ENCODE measurements at regions not wholly inside any gene's neighbourhood (a gene's known extent, or its start where the extent isn't known, plus 50 kb on each side); places are given as distances from the start of the nearest gene placed in this dataset.

- H3K27ac ChIP-seq = no peak overlapping the region
- TF ChIP-seq CTCF (IDR thresholded peaks at IDR 0.05) = no peak
- ATAC-seq (no peak), DNase-seq (no peak)
- H3K9me3 ChIP-seq = no peaks in the 10 kb centered on the region
- no peak overlapping the region for H3K4me3 ChIP-seq
- H3K36me3 ChIP-seq = no peaks in the 10 kb centered on the region
- 79 to 86% methylated on average over 2 of the region's 2 CpGs for WGBS, 2 donors
- H3K4me1 ChIP-seq = no peaks in the 10 kb centered on the region
- intact Hi-C loops (cut with DNase I) = no loop called here
- no peaks in the 10 kb centered on the region for H3K27me3 ChIP-seq
These were observed 577.8 kb upstream of the SLITRK5 start for GRCh38 chr13:87093399-87093798.

GRCh38 chr13:87094646-87095045, 576.5 kb upstream of the SLITRK5 start:
- ATAC-seq = no peak
- Histone ChIP-seq H3K36me3 (no peaks in the 10 kb centered on the region), H3K4me1 (no peaks in the 10 kb centered on the region), H3K9me3 (no peaks in the 10 kb centered on the region), H3K27me3 (no peaks in the 10 kb centered on the region), H3K4me3 (no peak overlapping the region), H3K27ac (no peak overlapping the region)
- WGBS, 2 donors = 3 to 5% methylated on average over 3 of the region's 3 CpGs
- DNase-seq = no peak
- intact Hi-C loops (cut with DNase I) = no loop called here
- TF ChIP-seq CTCF (IDR thresholded peaks at IDR 0.05) = no peak

- Histone ChIP-seq H3K36me3 (no peaks in the 10 kb centered on the region), H3K4me3 (no peak overlapping the region), H3K27me3 (no peaks in the 10 kb centered on the region), H3K27ac (no peak overlapping the region), H3K4me1 (no peaks in the 10 kb centered on the region), H3K9me3 (peaks cover 0 to 17% (median 0%) of the 10 kb centered on the region in 11 donors)
- intact Hi-C loops (cut with DNase I) = no loop called here
- no peak for DNase-seq
- no peak for ATAC-seq
- WGBS, 2 donors = 82 to 86% methylated on average over 5 of the region's 5 CpGs
- TF ChIP-seq CTCF (IDR thresholded peaks at IDR 0.05) = no peak
These were observed 570.7 kb upstream of the SLITRK5 start for GRCh38 chr13:87100431-87100830.

- ATAC-seq (no peak), DNase-seq (no peak)
- Histone ChIP-seq H3K4me1 (no peaks in the 10 kb centered on the region), H3K36me3 (no peaks in the 10 kb centered on the region), H3K27ac (no peak overlapping the region), H3K4me3 (no peak overlapping the region), H3K9me3 (peaks cover 0 to 13% (median 0%) of the 10 kb centered on the region in 11 donors), H3K27me3 (no peaks in the 10 kb centered on the region)
- intact Hi-C loops (cut with DNase I) = no loop called here
- TF ChIP-seq CTCF (IDR thresholded peaks at IDR 0.05) = no peak
- 70 to 75% methylated on average over 2 of the region's 2 CpGs for WGBS, 2 donors
These were observed 563.5 kb upstream of the SLITRK5 start for GRCh38 chr13:87107651-87108050.

DNA sequence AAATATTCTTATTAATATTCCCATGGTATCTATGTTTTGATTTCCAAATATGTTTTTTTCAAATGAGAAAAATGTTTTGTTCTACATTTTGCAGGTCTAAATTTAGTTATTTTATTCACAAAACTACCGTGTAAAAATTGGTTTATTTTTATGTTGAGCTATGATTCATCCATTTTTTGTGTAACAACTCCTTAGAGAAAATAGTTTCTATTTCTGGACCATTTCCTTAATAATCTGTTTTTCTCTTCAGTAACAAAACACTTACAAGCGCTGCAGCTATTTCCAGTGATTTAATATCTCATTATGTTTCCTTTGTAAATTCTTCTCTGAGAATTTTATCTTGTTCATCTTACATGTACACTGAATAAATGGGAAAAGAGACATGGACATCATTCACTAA, 550.7 kb upstream of the SLITRK5 start:
- intact Hi-C loops (cut with DNase I) = no loop called here
- WGBS, 2 donors = 38 to 58% methylated on average over 2 of the region's 2 CpGs

More for the DNA sequence above, 550.7 kb upstream of the SLITRK5 start:
- Histone ChIP-seq H3K4me1 (peaks cover 0 to 6% (median 0%) of the 10 kb centered on the region in 9 donors), H3K9me3 (no peaks in the 10 kb centered on the region), H3K27ac (no peak overlapping the region), H3K36me3 (no peaks in the 10 kb centered on the region), H3K27me3 (no peaks in the 10 kb centered on the region), H3K4me3 (no peak overlapping the region)
- no peak for TF ChIP-seq CTCF (IDR thresholded peaks at IDR 0.05)
- no peak for ATAC-seq
- DNase-seq = no peak
